Right forelimb (tissue), 1 donor: ENCODE measurements at regions not wholly inside any gene's neighbourhood (a gene's known extent, or its start where the extent isn't known, plus 50 kb on each side); places are given as distances from the start of the nearest gene placed in this dataset.

Experiments
- DNase-seq: peaks from one replicate; pipeline ENCODE4 v3.0.0-alpha.2; 2018

DNA sequence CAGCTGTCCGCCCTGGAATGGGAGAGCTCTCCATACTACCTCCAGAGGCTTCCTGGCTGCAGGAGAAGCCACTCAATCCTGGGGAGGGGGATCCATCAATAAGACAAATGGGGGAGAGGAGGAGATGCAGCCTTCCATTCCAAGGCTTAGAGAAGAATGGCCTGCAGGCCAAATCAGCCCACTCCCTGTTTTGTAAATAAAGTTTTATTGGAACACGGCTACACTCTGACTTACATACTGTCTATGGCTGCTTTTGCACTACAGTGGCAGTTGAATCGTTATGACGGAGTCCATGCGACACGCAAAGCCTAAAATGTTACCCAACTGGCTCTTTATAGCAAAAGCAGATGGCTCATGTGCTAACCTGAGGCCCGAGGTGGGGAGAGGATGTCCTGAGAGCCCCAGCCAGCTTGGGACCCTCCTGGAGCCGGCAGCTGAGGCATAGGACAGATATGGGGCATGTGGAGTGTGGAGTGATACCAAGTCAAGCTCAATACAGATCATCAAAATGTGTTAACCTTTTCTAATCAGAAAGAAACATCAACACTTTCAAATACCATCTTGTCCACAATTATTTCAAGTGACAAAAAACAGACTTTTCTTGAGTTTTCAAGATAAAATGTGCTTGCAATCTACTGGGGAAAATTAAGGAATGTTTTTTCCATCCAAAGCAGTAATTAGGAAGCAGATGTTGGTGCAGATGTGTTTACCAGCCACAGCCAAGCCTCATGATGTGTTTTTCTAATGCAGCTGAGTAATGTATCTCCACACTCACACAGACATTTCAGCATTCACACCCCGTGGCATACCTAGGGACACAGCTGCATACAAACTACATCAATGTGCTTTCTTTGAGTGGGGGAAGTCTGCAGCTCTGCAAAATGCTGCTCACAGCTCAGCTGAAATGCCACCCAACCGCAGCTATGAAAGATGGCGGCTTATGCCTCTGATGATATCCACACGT is 181.6 kb downstream of the SHANK2 start:
- DNase-seq: no peak

DNA sequence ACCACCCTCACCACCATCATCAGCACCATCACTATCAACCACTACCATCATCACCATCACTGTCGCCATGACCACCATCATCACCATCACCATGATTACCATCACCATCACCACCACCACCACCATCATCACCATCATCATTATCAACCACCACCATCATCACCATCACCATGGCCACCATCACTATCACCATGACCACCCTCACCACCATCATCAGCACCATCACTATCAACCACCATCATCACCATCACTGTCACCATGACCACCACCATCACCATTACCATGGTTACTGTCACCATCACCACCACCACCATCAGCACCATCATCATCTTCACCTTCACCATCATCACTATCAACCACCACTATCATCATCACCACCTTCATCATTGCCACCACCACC is 183.4 kb downstream of the SHANK2 start:
- DNase-seq: no peak

DNA sequence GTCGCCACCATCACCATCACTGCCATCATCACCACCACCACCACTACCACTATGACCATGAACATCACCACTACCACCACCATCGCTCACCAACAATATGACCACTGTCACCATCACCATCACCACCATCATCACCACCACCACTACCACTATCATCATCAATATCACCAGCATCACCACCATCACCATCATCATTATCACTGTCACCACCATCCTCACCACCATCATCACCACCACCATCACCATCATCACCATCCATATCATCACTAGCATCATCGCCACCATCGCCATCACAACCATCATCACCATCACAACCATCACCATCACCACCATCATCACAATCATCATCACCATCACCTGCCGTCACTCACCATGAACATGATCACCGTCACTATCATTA is 184.6 kb downstream of the SHANK2 start:
- no peak for DNase-seq

DNA sequence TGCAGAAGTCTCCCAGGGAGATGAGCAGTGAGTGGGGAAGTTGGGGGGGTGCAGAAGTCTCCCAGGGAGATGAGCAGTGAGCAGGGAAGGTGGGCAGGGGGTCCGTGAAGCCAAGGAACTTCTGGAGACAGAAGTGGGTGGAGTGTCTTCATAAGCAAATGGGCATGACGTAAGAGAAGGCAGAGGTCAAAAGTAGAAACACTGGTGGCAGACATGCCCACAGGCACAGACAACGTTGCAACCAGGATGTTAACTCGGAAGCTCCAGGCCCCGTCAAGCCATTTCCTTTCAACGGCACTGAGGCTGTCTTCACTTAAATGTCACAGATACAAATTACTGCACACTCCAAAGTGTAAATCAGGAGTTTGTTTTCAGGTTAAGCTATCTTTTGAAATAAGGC is 186.1 kb downstream of the SHANK2 start:
- no peak for DNase-seq

DNA sequence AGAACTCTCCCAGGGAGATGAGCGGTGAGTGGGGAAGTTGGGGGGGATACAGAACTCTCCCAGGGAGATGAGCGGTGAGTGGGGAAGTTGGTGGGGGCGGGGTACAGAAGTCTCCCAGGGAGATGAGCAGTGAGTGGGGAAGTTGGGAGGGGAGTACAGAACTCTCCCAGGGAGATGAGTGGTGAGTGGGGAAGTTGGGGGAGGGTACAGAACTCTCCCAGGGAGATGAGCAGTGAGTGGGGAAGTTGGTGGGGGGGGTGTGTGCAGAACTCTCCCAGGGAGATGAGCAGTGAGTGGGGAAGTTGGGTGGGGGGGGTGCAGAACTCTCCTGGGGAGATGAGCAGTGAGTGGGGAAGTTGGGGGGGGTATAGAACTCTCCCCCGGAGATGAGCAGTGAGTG is 186.5 kb downstream of the SHANK2 start:
- DNase-seq: no peak

DNA sequence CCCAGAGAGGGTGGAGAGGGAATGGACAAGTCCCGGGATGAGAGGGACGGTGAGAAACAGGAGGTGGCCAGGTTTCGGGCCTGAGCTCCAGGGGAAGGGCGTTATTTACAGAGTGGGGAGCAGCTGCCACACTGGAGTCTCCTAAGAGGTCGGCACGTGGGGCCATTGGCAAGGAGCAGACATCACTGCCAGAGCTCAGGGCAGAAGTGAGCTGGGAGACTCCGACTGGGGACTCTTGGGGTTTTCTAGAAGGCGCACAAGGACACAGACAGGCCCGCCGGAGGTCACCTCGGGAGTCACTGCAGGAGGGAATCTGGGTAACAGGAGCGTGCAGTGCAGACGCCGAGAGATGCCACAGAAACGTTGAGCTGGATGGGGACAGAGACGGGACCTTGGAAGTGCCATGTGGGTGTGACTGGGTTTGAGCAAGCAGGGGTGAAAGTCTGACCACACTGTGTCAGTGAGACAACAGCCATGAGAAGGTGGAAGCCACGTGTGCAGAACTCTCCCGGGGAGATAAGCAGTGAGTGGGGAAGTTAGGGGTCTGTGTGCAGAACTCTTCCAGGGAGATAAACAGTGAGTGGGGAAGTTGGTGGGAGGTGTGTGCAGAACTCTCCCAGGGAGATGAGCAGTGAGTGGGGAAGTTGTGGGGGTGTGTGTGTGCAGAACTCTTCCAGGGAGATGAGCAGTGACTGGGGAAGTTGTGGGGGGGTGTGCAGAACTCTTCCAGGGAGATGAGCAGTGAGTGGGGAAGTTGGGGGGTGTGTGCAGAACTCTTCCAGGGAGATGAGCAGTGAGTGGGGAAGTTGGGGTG is 187.5 kb downstream of the SHANK2 start:
- DNase-seq: no peak

DNA sequence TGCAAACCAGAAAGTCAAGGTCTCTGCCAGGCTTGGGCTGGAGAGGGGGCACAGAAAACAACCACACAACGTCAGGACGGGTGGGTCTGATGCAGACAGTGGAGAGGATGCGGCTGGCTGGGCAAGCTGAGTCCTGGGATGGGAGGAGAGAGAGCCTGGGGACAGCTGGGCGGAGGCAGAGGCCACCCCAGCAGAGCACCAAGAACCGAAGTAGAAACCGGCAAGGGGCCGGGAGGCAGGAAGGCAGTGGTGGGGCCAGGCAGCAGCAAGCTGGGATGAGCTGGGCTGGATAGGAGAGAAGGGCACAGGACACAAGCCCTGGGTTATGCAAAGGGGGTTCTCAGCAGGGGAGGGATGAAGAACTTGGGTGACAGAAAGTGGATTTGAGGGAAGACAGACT is 188.2 kb downstream of the SHANK2 start:
- no peak for DNase-seq

DNA sequence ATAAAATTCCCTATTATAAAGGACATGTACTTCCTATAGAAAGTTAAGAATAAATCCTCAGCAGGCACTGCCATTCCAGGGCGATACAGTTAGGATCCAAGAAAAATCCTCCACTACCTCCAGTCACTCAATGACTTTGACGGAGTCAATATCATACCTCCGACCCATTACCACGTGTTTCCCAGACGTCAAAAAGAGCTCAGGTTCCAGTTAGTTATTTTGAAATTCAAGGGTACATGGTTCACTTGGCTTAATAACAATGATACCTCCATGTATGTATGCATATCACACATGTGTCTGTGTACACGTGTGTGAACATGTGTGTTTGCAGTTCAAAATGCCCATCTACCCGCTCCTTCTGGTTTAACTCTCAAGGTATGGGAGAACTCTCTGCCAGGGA is 189.2 kb downstream of the SHANK2 start:
- DNase-seq: no peak

DNA sequence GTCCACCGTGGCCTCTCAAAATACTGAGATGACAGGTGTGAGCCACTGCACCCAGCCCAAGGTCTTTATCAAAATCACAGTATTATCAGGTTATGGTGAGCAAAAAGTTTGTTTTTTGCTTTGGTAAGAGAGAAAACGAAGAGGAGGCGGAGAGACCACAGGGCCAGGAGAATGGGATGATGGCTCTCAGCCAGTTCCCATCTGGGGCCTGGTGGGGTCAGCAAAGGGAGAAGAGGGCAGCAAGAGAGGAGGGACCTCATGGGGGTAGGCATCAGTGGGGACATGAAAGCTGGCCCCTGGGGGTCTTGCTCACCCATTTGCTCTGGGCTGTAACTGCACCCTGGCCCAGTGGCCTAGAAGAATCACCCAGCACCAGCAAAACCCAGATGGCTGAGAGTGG is 190.2 kb downstream of the SHANK2 start:
- no peak for DNase-seq

DNA sequence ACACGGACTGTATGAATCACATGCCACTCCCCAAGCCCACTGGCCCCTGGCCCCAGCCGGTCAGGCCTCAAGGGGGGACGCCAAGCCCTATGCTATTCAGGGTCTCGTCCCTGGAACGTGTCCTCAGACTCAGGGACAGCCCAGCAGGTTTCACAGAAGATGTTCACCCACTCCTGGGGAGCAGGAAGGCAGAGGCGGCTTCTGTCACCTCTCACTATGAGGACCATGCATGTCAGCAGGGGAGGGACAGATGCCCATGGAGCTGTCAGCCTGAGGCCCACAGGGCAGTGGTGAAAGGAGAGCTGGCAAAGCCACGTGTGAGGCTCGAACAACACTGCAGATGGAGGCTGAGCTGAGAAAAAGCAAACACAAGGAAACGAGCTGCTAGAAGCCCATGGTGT is 192.0 kb downstream of the SHANK2 start:
- no peak for DNase-seq

DNA sequence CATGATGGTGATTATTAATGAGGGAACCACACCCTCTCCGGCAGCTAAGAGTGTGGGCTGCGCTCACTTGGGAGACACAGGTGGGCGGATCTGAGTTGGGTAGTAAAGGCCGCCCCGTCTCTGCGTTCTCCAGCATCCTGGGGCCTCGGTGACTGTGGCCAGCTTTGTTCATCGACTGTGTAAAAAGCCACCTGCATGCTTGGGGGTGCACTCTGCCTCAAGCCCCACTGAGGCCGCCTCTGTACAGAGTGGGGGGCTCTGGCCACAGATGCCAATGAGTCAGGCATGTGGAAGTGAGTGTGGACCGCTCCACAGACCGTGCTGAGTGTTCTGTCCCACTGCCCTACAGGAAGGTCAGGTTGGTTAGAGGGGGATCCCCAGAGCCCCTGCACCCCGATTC is 192.7 kb downstream of the SHANK2 start:
- no peak for DNase-seq

DNA sequence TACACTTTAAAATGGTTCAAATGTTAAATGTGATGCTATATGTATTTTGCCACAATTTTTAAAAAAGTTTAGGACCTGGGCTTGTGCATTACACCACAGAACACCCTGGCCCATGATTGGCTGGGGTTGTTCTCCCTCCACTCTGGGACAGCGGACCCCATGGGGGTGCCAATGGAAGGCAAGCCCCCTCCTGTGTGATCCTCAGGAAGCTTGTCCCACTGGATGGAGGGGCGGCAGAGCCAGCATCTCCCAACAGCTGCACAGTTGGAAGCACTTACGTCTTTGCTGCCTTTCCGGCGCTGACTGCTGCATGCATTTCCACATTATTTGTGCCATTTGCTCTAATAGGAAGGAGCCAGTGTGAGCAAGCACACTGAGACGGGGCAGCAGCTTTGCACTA is 196.5 kb downstream of the SHANK2 start:
- no peak for DNase-seq
